Endodermal cell (in vitro differentiated cells): ENCODE measurements at regions not wholly inside any gene's neighbourhood (a gene's known extent, or its start where the extent isn't known, plus 50 kb on each side); places are given as distances from the start of the nearest gene placed in this dataset.

Experiments used
- DNase-seq: peaks from one replicate; pipeline ENCODE4 v3.0.0-alpha.2; 2017
- H3K27ac ChIP-seq: 2 replicates; pipeline ENCODE4 v1.5.1; 2013; ENCODE audit warnings: mild to moderate bottlenecking, low read depth, low read length, moderate library complexity
- H3K27me3 ChIP-seq: 2 replicates; pipeline ENCODE4 v1.6.1; 2013; ENCODE audit warnings: mild to moderate bottlenecking, low read length, moderate library complexity; ENCODE audit not compliant: insufficient read depth, control insufficient read depth, poor library complexity, severe bottlenecking
- H3K36me3 ChIP-seq: 2 replicates; pipeline ENCODE4 v1.7.0; 2013; ENCODE audit warnings: mild to moderate bottlenecking, low read length, moderate library complexity; ENCODE audit not compliant: control insufficient read depth, insufficient read depth
- H3K4me1 ChIP-seq: one replicate; pipeline ENCODE4 v1.7.0; 2013; ENCODE audit warnings: low read length; ENCODE audit not compliant: control insufficient read depth, insufficient read depth
- H3K4me3 ChIP-seq: 2 replicates; pipeline ENCODE4 v1.5.1; 2013; ENCODE audit warnings: mild to moderate bottlenecking, low read length, moderate library complexity
- H3K9ac ChIP-seq: 2 replicates; pipeline ENCODE4 v1.6.1; 2013; ENCODE audit warnings: mild to moderate bottlenecking, low read length, moderate library complexity; ENCODE audit not compliant: poor library complexity, severe bottlenecking; ENCODE audit errors: extremely low read depth
- H3K9me3 ChIP-seq: 2 replicates; pipeline ENCODE4 v1.6.1; 2013; ENCODE audit warnings: mild to moderate bottlenecking, low read length, moderate library complexity; ENCODE audit not compliant: control insufficient read depth
- H3K27ac Mint-ChIP-seq: 2 replicates; pipeline ENCODE4 v1.8.0; 2020; ENCODE audit warnings: mixed read lengths
- H3K27me3 Mint-ChIP-seq: 2 replicates; pipeline ENCODE4 v1.8.0; 2021; ENCODE audit warnings: mild to moderate bottlenecking, mixed read lengths; ENCODE audit not compliant: insufficient read depth
- H3K36me3 Mint-ChIP-seq: 2 replicates; pipeline ENCODE4 v1.8.0; 2020; ENCODE audit warnings: low read depth, mixed read lengths
- H3K4me1 Mint-ChIP-seq: 2 replicates; pipeline ENCODE4 v1.8.0; 2020; ENCODE audit warnings: mixed read lengths
- H3K4me3 Mint-ChIP-seq: 2 replicates; pipeline ENCODE4 v1.8.0; 2020; ENCODE audit warnings: mild to moderate bottlenecking, moderate library complexity, mixed read lengths
- H3K9me3 Mint-ChIP-seq: 2 replicates; pipeline ENCODE4 v1.8.0; 2020; ENCODE audit warnings: mild to moderate bottlenecking, mixed read lengths
- WGBS, 2 experiments: methylation state at CpG; one replicate each; pipeline versions ENCODE4 v1.1.5 to v1.1.7; 2013; ENCODE audit warnings: missing lambda C conversion rate in 2 of 2, mixed read lengths in 1 of 2; ENCODE audit not compliant: insufficient coverage in 1 of 2, insufficient read length in 1 of 2; 5-methylcytosine and 5-hydroxymethylcytosine counted together
- TF ChIP-seq, protein P1 (sequence below): fragments of 200-600 bp; sonication (generic); conservative IDR thresholded peaks from 2 replicates; pipeline ENCODE4 v1.5.0; 2021; ENCODE audit warnings: antibody characterized with exemption, mild to moderate bottlenecking

DNA sequence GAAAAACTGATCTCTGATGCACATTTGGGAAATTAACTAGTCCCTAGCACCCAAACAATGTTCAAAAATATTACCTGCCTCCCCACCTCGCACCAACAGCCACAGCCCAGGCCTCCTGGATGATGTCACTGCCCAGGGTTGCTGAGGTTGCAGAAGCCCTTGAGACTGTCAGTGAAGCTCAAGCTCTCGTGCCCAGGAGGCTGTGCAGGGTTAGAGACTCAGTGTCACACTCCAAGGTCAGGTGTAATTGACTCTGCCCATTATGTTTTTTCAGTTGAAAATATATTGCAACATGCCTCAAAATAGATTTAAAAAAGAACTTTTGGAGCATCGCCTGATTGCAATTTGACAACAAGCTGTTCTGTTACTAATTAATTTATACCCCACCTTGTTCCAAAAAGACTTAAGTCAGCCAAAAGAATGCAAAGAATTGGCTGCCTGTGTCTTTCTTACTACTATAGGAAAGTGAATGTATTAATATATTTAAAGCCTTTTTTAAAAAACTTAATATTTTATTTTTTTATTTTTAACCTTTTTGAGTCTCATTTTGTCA is 72.3 kb downstream of the CMAS start:
- no peaks in the 10 kb centered on the region for H3K9me3 ChIP-seq
- peaks cover 13% of the 10 kb centered on the region for H3K27me3 ChIP-seq
- H3K4me3 Mint-ChIP-seq, result no peak overlapping the region
- H3K27ac ChIP-seq, result no peak overlapping the region
- TF ChIP-seq, protein P1, sequence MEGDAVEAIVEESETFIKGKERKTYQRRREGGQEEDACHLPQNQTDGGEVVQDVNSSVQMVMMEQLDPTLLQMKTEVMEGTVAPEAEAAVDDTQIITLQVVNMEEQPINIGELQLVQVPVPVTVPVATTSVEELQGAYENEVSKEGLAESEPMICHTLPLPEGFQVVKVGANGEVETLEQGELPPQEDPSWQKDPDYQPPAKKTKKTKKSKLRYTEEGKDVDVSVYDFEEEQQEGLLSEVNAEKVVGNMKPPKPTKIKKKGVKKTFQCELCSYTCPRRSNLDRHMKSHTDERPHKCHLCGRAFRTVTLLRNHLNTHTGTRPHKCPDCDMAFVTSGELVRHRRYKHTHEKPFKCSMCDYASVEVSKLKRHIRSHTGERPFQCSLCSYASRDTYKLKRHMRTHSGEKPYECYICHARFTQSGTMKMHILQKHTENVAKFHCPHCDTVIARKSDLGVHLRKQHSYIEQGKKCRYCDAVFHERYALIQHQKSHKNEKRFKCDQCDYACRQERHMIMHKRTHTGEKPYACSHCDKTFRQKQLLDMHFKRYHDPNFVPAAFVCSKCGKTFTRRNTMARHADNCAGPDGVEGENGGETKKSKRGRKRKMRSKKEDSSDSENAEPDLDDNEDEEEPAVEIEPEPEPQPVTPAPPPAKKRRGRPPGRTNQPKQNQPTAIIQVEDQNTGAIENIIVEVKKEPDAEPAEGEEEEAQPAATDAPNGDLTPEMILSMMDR, result no peak
- no peaks in the 10 kb centered on the region for H3K36me3 Mint-ChIP-seq
- H3K9ac ChIP-seq, result no peak overlapping the region
- H3K9me3 Mint-ChIP-seq, result no peaks in the 10 kb centered on the region
- peaks cover 30% of the 10 kb centered on the region for H3K27me3 Mint-ChIP-seq
- H3K27ac Mint-ChIP-seq, result no peak overlapping the region
- no peaks in the 10 kb centered on the region for H3K36me3 ChIP-seq
- no peaks in the 10 kb centered on the region for H3K4me1 Mint-ChIP-seq
- H3K4me3 ChIP-seq, result no peak overlapping the region
- H3K4me1 ChIP-seq, result no peaks in the 10 kb centered on the region
- no peak for DNase-seq
- 86 to 100% methylated on average over 1 to 3 of the region's 3 CpGs for WGBS, 2 experiments

DNA sequence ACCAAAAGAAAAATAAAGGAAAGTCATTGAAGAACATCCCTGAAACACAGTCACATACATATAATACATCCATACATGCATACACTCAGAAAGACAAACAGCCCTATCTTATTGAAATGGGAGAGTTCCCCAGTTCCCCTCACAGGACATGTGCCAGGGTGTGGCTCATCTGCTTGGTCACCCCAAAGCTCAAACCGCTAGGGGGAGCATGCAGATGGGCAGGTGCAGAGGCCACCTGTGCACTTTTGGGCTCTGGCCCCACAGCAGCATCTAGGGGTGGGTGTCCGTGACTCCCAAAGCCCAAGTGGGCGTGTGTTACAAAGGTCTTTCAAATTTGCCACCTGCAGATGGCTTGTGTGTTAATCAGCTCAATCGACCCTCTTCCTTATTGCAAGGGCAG is 75.2 kb downstream of the CMAS start:
- Histone ChIP-seq H3K9ac (no peak overlapping the region), H3K4me1 (no peaks in the 10 kb centered on the region), H3K27ac (no peak overlapping the region), H3K27me3 (peaks cover 4% of the 10 kb centered on the region), H3K9me3 (peaks cover 11% of the 10 kb centered on the region), H3K36me3 (no peaks in the 10 kb centered on the region), H3K4me3 (no peak overlapping the region)
- Mint-ChIP-seq H3K4me1 (no peaks in the 10 kb centered on the region), H3K27ac (no peak overlapping the region), H3K36me3 (peaks cover 3% of the 10 kb centered on the region), H3K4me3 (no peak overlapping the region), H3K27me3 (peaks cover 12% of the 10 kb centered on the region), H3K9me3 (peaks cover 21% of the 10 kb centered on the region)
- DNase-seq, result peak; percentile 88
- TF ChIP-seq, protein P1, result peak; percentile 91
- WGBS, 2 experiments, result 61 to 69% methylated on average over 3 to 4 of the region's 4 CpGs

DNA sequence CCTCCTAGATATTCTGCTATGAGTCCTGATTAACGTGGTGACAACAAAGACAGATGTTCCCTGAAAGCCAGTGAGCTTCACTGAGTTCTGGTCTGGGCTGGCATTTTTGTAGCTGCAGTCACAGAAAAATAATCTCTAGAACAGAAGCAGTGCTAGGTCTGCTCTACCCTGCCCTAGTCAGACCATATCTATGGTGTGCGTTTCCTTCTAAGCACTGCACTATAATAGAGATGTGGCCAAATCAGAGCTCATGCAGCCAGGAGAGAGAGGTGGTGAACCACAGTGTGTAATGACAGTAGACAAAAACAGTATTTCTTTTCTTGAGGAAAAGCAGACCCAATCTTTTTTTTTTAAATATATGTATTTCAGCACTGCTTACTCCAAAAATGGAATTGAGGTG is 76.3 kb downstream of the CMAS start:
- H3K27me3 ChIP-seq, result no peaks in the 10 kb centered on the region
- H3K36me3 Mint-ChIP-seq, result peaks cover 3% of the 10 kb centered on the region
- no peak overlapping the region for H3K4me3 ChIP-seq
- H3K4me3 Mint-ChIP-seq, result no peak overlapping the region
- no peaks in the 10 kb centered on the region for H3K4me1 Mint-ChIP-seq
- H3K4me1 ChIP-seq, result no peaks in the 10 kb centered on the region
- TF ChIP-seq, protein P1, result no peak
- no peak for DNase-seq
- no peak overlapping the region for H3K27ac Mint-ChIP-seq
- H3K9me3 Mint-ChIP-seq, result peaks cover 30% of the 10 kb centered on the region
- no peak overlapping the region for H3K27ac ChIP-seq
- WGBS, 2 experiments, result 83 to 91% methylated on average over 2 of the region's 2 CpGs
- peaks cover 9% of the 10 kb centered on the region for H3K27me3 Mint-ChIP-seq
- no peaks in the 10 kb centered on the region for H3K36me3 ChIP-seq
- H3K9me3 ChIP-seq, result peaks cover 19% of the 10 kb centered on the region
- H3K9ac ChIP-seq, result no peak overlapping the region
